ENCODE measurements at regions not wholly inside any gene's neighbourhood (a gene's known extent, or its start where the extent isn't known, plus 50 kb on each side); places are given as distances from the start of the nearest gene placed in this dataset.

- H3K27ac ChIP-seq, result no peak overlapping the region
- no peak for ATAC-seq
- 53% methylated on average over 6 of the region's 6 CpGs for WGBS (ENCODE audit: insufficient coverage, low coverage, low lambda C conversion rate, missing lambda C conversion rate)
- no peaks in the 10 kb centered on the region for H3K4me1 ChIP-seq
- intact Hi-C loops (cut with DNase I), result no loop called here
- H3K4me3 ChIP-seq, result no peak overlapping the region
- no peaks in the 10 kb centered on the region for H3K9me3 ChIP-seq
- TF ChIP-seq POLR2A (IDR thresholded peaks at IDR 0.05) (no peak), CTCF (IDR thresholded peaks at IDR 0.05) (no peak)
- no peak for DNase-seq
- no peaks in the 10 kb centered on the region for H3K27me3 ChIP-seq
- no peaks in the 10 kb centered on the region for H3K36me3 ChIP-seq
Observed at GRCh38 chr10:105745596-105746148, 1104.6 kb downstream of the SORCS3 start.

- no peaks in the 10 kb centered on the region for H3K36me3 ChIP-seq
- no peak overlapping the region for H3K27ac ChIP-seq
- no peak for DNase-seq
- H3K4me1 ChIP-seq, result no peaks in the 10 kb centered on the region
- no peaks in the 10 kb centered on the region for H3K9me3 ChIP-seq
- 52% methylated on average over 4 of the region's 4 CpGs for WGBS (ENCODE audit: insufficient coverage, low coverage, low lambda C conversion rate, missing lambda C conversion rate)
- intact Hi-C loops (cut with DNase I), result no loop called here
- no peak overlapping the region for H3K4me3 ChIP-seq
- ATAC-seq, result no peak
- no peak for TF ChIP-seq CTCF (IDR thresholded peaks at IDR 0.05)
- TF ChIP-seq POLR2A (IDR thresholded peaks at IDR 0.05), result no peak
- H3K27me3 ChIP-seq, result no peaks in the 10 kb centered on the region
Observed at GRCh38 chr10:105743343-105744056, 1102.4 kb downstream of the SORCS3 start.

- Histone ChIP-seq H3K4me3 (no peak overlapping the region), H3K9me3 (no peaks in the 10 kb centered on the region), H3K27me3 (no peaks in the 10 kb centered on the region), H3K4me1 (no peaks in the 10 kb centered on the region), H3K36me3 (no peaks in the 10 kb centered on the region), H3K27ac (no peak overlapping the region)
- 73% methylated on average over 1 of the region's 1 CpG for WGBS (ENCODE audit: insufficient coverage, low coverage, low lambda C conversion rate, missing lambda C conversion rate)
- ATAC-seq (no peak), DNase-seq (no peak)
- no peak for TF ChIP-seq CTCF (IDR thresholded peaks at IDR 0.05)
- intact Hi-C loops (cut with DNase I), result no loop called here
Observed at GRCh38 chr10:105742923-105743322, 1101.8 kb downstream of the SORCS3 start.

GRCh38 chr10:105742184-105742583, 1101.1 kb downstream of the SORCS3 start:
- no peaks in the 10 kb centered on the region for H3K4me1 ChIP-seq

More at GRCh38 chr10:105742184-105742583, 1101.1 kb downstream of the SORCS3 start:
- no peak for DNase-seq
- H3K9me3 ChIP-seq, result no peaks in the 10 kb centered on the region
- no peaks in the 10 kb centered on the region for H3K27me3 ChIP-seq
- TF ChIP-seq CTCF (IDR thresholded peaks at IDR 0.05) (no peak), POLR2A (IDR thresholded peaks at IDR 0.05) (no peak)
- no peak overlapping the region for H3K4me3 ChIP-seq
- intact Hi-C loops (cut with DNase I), result no loop called here
- H3K36me3 ChIP-seq, result no peaks in the 10 kb centered on the region
- H3K27ac ChIP-seq, result no peak overlapping the region
- 80% methylated on average over 1 of the region's 1 CpG for WGBS (ENCODE audit: insufficient coverage, low coverage, low lambda C conversion rate, missing lambda C conversion rate)
- ATAC-seq, result no peak

All from right lobe of liver (tissue), 6 donors.